ENCODE measurements at regions not wholly inside any gene's neighbourhood (a gene's known extent, or its start where the extent isn't known, plus 50 kb on each side); places are given as distances from the start of the nearest gene placed in this dataset. TPM values are rescaled to one million over a fixed set of nuclear protein-coding genes. Genes with fewer than 3 reads are reported as not detected.

DNA sequence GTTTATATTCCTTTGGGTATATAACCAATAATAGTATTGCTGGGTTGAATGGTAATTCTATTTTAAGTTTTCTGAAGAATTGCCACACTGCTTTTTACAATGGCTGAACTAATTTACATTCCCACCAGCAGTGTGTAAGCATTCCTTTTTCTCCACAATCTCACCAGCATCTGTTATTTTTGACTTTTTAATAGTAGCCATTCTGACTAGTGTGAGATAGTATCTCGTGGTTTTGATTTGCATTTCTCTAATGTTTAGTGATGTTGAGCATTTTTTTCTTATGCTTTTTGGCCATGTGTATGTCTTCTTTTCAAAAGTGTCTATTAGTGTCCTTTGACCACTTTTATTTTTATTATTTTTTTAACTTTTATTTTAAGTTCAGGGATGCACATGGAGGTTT, 275.3 kb downstream of the METTL15 start:
- 0 out of 2 replicates have a peak, but pooled peaks cover 3% of the 10 kb centered on the region for H3K9me3 ChIP-seq (ENCODE audit: control insufficient read depth, insufficient read depth, low read depth, low read length)
- CTCF ChIA-PET, result no interaction called here
- intact Hi-C loops (cut with micrococcal nuclease; ENCODE audit: unreplicated experiment) (no loop called here), in situ Hi-C loops (cut with HindIII; ENCODE audit: low pct_unique_long_range_greater_than_20kb, low sequenced_read_pairs) (no loop called here)
- POLR2A ChIA-PET, result no interaction called here
- no peak overlapping the region for H3K4me3 ChIP-seq (ENCODE audit: low read depth in 2 of 2, low read length in 2 of 2)
- no peaks in the 10 kb centered on the region for H3K27me3 ChIP-seq (ENCODE audit: control insufficient read depth, insufficient read depth, low read length)
- no peak for DNase-seq (ENCODE audit: low read depth, low spot score)
- TF ChIP-seq TCF7L2 (IDR thresholded peaks at IDR 0.05; ENCODE audit: low read depth, low read length) (no peak), SIN3A (IDR thresholded peaks at IDR 0.05; ENCODE audit: borderline replicate concordance, insufficient read depth, low read depth, low read length) (no peak), POLR2AphosphoS5 (IDR thresholded peaks at IDR 0.05; ENCODE audit: low read depth, low read length) (no peak)
- TF ChIP-seq, protein P1, sequence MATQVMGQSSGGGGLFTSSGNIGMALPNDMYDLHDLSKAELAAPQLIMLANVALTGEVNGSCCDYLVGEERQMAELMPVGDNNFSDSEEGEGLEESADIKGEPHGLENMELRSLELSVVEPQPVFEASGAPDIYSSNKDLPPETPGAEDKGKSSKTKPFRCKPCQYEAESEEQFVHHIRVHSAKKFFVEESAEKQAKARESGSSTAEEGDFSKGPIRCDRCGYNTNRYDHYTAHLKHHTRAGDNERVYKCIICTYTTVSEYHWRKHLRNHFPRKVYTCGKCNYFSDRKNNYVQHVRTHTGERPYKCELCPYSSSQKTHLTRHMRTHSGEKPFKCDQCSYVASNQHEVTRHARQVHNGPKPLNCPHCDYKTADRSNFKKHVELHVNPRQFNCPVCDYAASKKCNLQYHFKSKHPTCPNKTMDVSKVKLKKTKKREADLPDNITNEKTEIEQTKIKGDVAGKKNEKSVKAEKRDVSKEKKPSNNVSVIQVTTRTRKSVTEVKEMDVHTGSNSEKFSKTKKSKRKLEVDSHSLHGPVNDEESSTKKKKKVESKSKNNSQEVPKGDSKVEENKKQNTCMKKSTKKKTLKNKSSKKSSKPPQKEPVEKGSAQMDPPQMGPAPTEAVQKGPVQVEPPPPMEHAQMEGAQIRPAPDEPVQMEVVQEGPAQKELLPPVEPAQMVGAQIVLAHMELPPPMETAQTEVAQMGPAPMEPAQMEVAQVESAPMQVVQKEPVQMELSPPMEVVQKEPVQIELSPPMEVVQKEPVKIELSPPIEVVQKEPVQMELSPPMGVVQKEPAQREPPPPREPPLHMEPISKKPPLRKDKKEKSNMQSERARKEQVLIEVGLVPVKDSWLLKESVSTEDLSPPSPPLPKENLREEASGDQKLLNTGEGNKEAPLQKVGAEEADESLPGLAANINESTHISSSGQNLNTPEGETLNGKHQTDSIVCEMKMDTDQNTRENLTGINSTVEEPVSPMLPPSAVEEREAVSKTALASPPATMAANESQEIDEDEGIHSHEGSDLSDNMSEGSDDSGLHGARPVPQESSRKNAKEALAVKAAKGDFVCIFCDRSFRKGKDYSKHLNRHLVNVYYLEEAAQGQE (IDR thresholded peaks at IDR 0.05; ENCODE audit: insufficient read depth in 1 of 2, low read depth in 2 of 2, low read length in 1 of 2), result no peak
- TF ChIP-seq, protein P2, sequence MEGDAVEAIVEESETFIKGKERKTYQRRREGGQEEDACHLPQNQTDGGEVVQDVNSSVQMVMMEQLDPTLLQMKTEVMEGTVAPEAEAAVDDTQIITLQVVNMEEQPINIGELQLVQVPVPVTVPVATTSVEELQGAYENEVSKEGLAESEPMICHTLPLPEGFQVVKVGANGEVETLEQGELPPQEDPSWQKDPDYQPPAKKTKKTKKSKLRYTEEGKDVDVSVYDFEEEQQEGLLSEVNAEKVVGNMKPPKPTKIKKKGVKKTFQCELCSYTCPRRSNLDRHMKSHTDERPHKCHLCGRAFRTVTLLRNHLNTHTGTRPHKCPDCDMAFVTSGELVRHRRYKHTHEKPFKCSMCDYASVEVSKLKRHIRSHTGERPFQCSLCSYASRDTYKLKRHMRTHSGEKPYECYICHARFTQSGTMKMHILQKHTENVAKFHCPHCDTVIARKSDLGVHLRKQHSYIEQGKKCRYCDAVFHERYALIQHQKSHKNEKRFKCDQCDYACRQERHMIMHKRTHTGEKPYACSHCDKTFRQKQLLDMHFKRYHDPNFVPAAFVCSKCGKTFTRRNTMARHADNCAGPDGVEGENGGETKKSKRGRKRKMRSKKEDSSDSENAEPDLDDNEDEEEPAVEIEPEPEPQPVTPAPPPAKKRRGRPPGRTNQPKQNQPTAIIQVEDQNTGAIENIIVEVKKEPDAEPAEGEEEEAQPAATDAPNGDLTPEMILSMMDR (IDR thresholded peaks at IDR 0.05), result no peak
- no peaks in the 10 kb centered on the region for H3K36me3 ChIP-seq (ENCODE audit: control insufficient read depth, insufficient read depth, low read length)
- ATAC-seq, result no peak
- BruUV-seq (replicated peaks), result no TSS peak
- no peak overlapping the region for H3K27ac ChIP-seq (ENCODE audit: low read length)
- no peaks in the 10 kb centered on the region for H3K4me1 ChIP-seq (ENCODE audit: control insufficient read depth, insufficient read depth, low read length)

Small RNAs in the stretch of these regions (microRNA-seq; reads per million reads assigned to microRNA genes)
- not detected for gene MIR8068 (ENCODE audit: unreplicated experiment)
